Activated CD4-positive, alpha-beta T cell treated with anti-CD3 and anti-CD28 coated beads, Interleukin-2, Interleukin-4, amounts not matched to agents 100 ng/mL and 50 ng/mL, durations not matched to agents 16 hours and 8 hours (primary cell): ENCODE measurements at regions not wholly inside any gene's neighbourhood (a gene's known extent, or its start where the extent isn't known, plus 50 kb on each side); places are given as distances from the start of the nearest gene placed in this dataset.
"Not testable (repeated sequence)": the region's sequence is repeated elsewhere in the genome, so short reads cannot be mapped to it uniquely, and the experiment has no call there.

Experiments
- DNase-seq: peaks from one replicate; pipeline ENCODE4 v3.0.0-alpha.2; 2020; ENCODE audit warnings: low spot score

GRCh38 chr13:76012091-76012721 is 376.1 kb downstream of the LMO7 start:
- no peak for DNase-seq

GRCh38 chr13:76009267-76009890 is 373.2 kb downstream of the LMO7 start:
- DNase-seq: no peak

GRCh38 chr13:76004416-76004815 is 368.3 kb downstream of the LMO7 start:
- DNase-seq: no peak

- no peak for DNase-seq
Measured at GRCh38 chr13:76000131-76000530, 364.0 kb downstream of the LMO7 start.

- no peak for DNase-seq
Measured at GRCh38 chr13:75996582-75996981, 360.5 kb downstream of the LMO7 start.

- DNase-seq: no peak
Measured at GRCh38 chr13:75995966-75996365, 359.8 kb downstream of the LMO7 start.

GRCh38 chr13:75993823-75994222 is 357.7 kb downstream of the LMO7 start:
- no peak for DNase-seq

GRCh38 chr13:75993241-75993640 is 357.1 kb downstream of the LMO7 start:
- DNase-seq: no peak

- DNase-seq: no peak
Measured at GRCh38 chr13:75986818-75987217, 350.7 kb downstream of the LMO7 start.

GRCh38 chr13:75985132-75985531 is 349.0 kb downstream of the LMO7 start:
- DNase-seq: no peak

- DNase-seq: no peak
Measured at GRCh38 chr13:75978818-75979217, 342.7 kb downstream of the LMO7 start.

GRCh38 chr13:75968103-75968838 is 332.1 kb downstream of the LMO7 start:
- no peak for DNase-seq

- no peak for DNase-seq
Measured at GRCh38 chr13:75963302-75963701, 327.2 kb downstream of the LMO7 start.

- DNase-seq: no peak
Measured at GRCh38 chr13:75961911-75962310, 325.8 kb downstream of the LMO7 start.

- no peak for DNase-seq
Measured at GRCh38 chr13:75960538-75960994, 324.4 kb downstream of the LMO7 start.

GRCh38 chr13:75959861-75960481 is 323.8 kb downstream of the LMO7 start:
- no peak for DNase-seq

GRCh38 chr13:75953589-75953988 is 317.5 kb downstream of the LMO7 start:
- DNase-seq: not testable (repeated sequence)

- DNase-seq: no peak
Measured at GRCh38 chr13:75947448-75947847, 311.3 kb downstream of the LMO7 start.

GRCh38 chr13:75946536-75947284 is 310.6 kb downstream of the LMO7 start:
- DNase-seq: no peak

GRCh38 chr13:75945841-75946482 is 309.8 kb downstream of the LMO7 start:
- DNase-seq: no peak

- DNase-seq: no peak
Measured at GRCh38 chr13:75938811-75939560, 302.9 kb downstream of the LMO7 start.
